Keratinocyte (primary cell): ENCODE measurements at regions not wholly inside any gene's neighbourhood (a gene's known extent, or its start where the extent isn't known, plus 50 kb on each side); places are given as distances from the start of the nearest gene placed in this dataset.

ENCODE experiments used
- DNase-seq: peaks from one replicate; pipeline ENCODE4 v3.0.0-alpha.2; 2011; ENCODE audit warnings: low read depth, missing footprints, low spot score
- FAIRE-seq: peaks from 2 replicates; lab custom pipeline; 2011; peaks lifted over from hg19 to GRCh38; lab: Jason Lieb, UNC
- H2AFZ ChIP-seq: 2 replicates; pipeline ENCODE4 v1.6.0; 2012; ENCODE audit warnings: low read length, control low read depth, inconsistent platforms; ENCODE audit not compliant: control insufficient read depth
- H3K27ac ChIP-seq: 2 replicates; pipeline ENCODE4 v1.5.1; 2011; ENCODE audit warnings: low read length; ENCODE audit not compliant: control insufficient read depth, insufficient read depth
- H3K27me3 ChIP-seq: 3 replicates; pipeline ENCODE4 v1.6.0; 2011; ENCODE audit warnings: low read length; ENCODE audit not compliant: control insufficient read depth, insufficient read depth; ENCODE audit errors: extremely low read depth
- H3K36me3 ChIP-seq, 2 experiments: 2 replicates in 1 of 2; 3 replicates in 1 of 2; pipeline ENCODE4 v1.5.1; 2011; ENCODE audit warnings: low read length in 2 of 2, mild to moderate bottlenecking in 1 of 2; ENCODE audit not compliant: control insufficient read depth in 2 of 2, insufficient read depth in 2 of 2; ENCODE audit errors: extremely low read depth in 1 of 2
- H3K4me1 ChIP-seq: 3 replicates; pipeline ENCODE4 v1.5.1; 2011; ENCODE audit warnings: low read length; ENCODE audit not compliant: control insufficient read depth, insufficient read depth; ENCODE audit errors: extremely low read depth
- H3K4me2 ChIP-seq: 3 replicates; pipeline ENCODE4 v1.6.0; 2011; ENCODE audit warnings: low read depth, low read length; ENCODE audit not compliant: control insufficient read depth, insufficient read depth; ENCODE audit errors: extremely low read depth
- H3K4me3 ChIP-seq, 3 experiments: fragments of 200-600 bp in 1 of 3; sonication (generic) in 1 of 3; 2 replicates in 2 of 3; 3 replicates in 1 of 3; pipeline ENCODE4 v1.5.1; 2011 to 2016; ENCODE audit warnings: low read length in 3 of 3, mild to moderate bottlenecking in 3 of 3, control low read depth in 2 of 3, inconsistent platforms in 1 of 3, low read depth in 1 of 3, mixed read lengths in 1 of 3, mixed run types in 1 of 3, moderate library complexity in 1 of 3; ENCODE audit not compliant: control insufficient read depth in 2 of 3, insufficient read depth in 2 of 3; ENCODE audit errors: extremely low read depth in 1 of 3
- H3K79me2 ChIP-seq: 2 replicates; pipeline ENCODE4 v1.6.0; 2012; ENCODE audit warnings: low read length; ENCODE audit not compliant: control insufficient read depth, insufficient read depth
- H3K9ac ChIP-seq: 3 replicates; pipeline ENCODE4 v1.6.0; 2011; ENCODE audit warnings: low read length; ENCODE audit not compliant: control insufficient read depth, insufficient read depth; ENCODE audit errors: extremely low read depth
- H3K9me1 ChIP-seq: 3 replicates; pipeline ENCODE4 v1.6.0; 2011; ENCODE audit warnings: low read length; ENCODE audit not compliant: control insufficient read depth, insufficient read depth; ENCODE audit errors: extremely low read depth
- H3K9me3 ChIP-seq: 2 replicates; pipeline ENCODE4 v1.5.1; 2012; ENCODE audit warnings: low read depth, low read length; ENCODE audit not compliant: control insufficient read depth
- H4K20me1 ChIP-seq: 3 replicates; pipeline ENCODE4 v1.6.0; 2011; ENCODE audit warnings: low read length; ENCODE audit not compliant: control insufficient read depth, insufficient read depth; ENCODE audit errors: extremely low read depth
- CTCF ChIP-seq, 3 experiments: IDR thresholded peaks in 1 of 3; conservative IDR thresholded peaks in 1 of 3; optimal IDR thresholded peaks in 1 of 3; 2 replicates in 2 of 3; 3 replicates in 1 of 3; pipeline versions ENCODE3 to v1.5.1; 2011; ENCODE audit warnings: low read length in 3 of 3, mild to moderate bottlenecking in 3 of 3, moderate library complexity in 2 of 3, control low read depth in 1 of 3, inconsistent platforms in 1 of 3; ENCODE audit not compliant: insufficient read depth in 2 of 3; ENCODE audit errors: extremely low read depth in 1 of 3
- EZH2 ChIP-seq: IDR thresholded peaks from one replicate; pipeline ENCODE4 v1.6.1; 2012; ENCODE audit warnings: inconsistent platforms, mild to moderate bottlenecking, low read length, moderate library complexity
- dilution Hi-C: fragments of 300-500 bp; cut with MboI; formaldehyde crosslinking; loops from one replicate; pipeline ENCODE4 v1.7.0; 2020; ENCODE audit warnings: low sequenced_read_pairs; ENCODE audit not compliant: extremely low pct_ligation_motif_present

DNA sequence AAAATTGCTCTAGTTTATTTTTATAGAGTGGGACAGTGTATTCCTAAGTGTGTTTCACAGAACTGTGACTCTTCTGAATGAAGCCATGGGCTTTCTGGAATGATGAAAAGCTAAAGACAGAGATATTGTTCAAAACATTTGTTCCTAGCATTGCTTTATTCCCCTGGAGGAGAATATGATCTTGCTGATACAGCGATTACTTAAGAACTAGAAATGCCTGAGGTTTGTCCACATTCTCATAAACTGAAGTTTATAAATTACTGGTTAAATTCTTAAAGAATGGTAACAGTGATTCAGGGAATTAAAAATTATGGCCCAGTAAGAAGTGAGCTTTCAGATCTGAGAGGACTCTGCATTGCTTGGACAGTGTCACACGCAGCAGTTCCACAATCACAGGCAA is 690.3 kb downstream of the FAM181B start:
- dilution Hi-C loops, result no loop called here
- no peak for DNase-seq

GRCh38 chr11:82041764-82042163 is 691.9 kb downstream of the FAM181B start:
- no peak for FAIRE-seq
- Histone ChIP-seq H3K4me3 (no peak overlapping the region), H3K9me3 (no peaks in the 10 kb centered on the region), H3K9me1 (no peaks in the 10 kb centered on the region), H3K9ac (no peak overlapping the region), H4K20me1 (no peaks in the 10 kb centered on the region), H2AFZ (no peak overlapping the region), H3K4me2 (no peak overlapping the region), H3K36me3 (no peaks in the 10 kb centered on the region), H3K27ac (no peak overlapping the region), H3K79me2 (no peaks in the 10 kb centered on the region), H3K4me1 (no peaks in the 10 kb centered on the region), H3K27me3 (no peaks in the 10 kb centered on the region)
- dilution Hi-C loops, result no loop called here
- DNase-seq, result no peak
- TF ChIP-seq EZH2, result no peak
- no peak for TF ChIP-seq CTCF (optimal IDR thresholded peaks at IDR 0.05 in 1 of 3, IDR thresholded peaks at IDR 0.05 in 1 of 3, conservative IDR thresholded peaks at IDR 0.05 in 1 of 3; ENCODE audit: extremely low read depth in 1 of 3, insufficient read depth in 2 of 3, low read length in 3 of 3)

More for the DNA sequence above, 690.3 kb downstream of the FAM181B start:
- Histone ChIP-seq H2AFZ (no peak overlapping the region), H3K4me1 (no peaks in the 10 kb centered on the region), H3K4me2 (no peak overlapping the region), H3K9me1 (no peaks in the 10 kb centered on the region), H3K27ac (no peak overlapping the region), H3K79me2 (no peaks in the 10 kb centered on the region), H4K20me1 (no peaks in the 10 kb centered on the region), H3K36me3 (no peaks in the 10 kb centered on the region), H3K27me3 (no peaks in the 10 kb centered on the region), H3K9ac (no peak overlapping the region), H3K4me3 (no peak overlapping the region), H3K9me3 (no peaks in the 10 kb centered on the region)
- FAIRE-seq, result no peak
- no peak for TF ChIP-seq CTCF (optimal IDR thresholded peaks at IDR 0.05 in 1 of 3, IDR thresholded peaks at IDR 0.05 in 1 of 3, conservative IDR thresholded peaks at IDR 0.05 in 1 of 3; ENCODE audit: extremely low read depth in 1 of 3, insufficient read depth in 2 of 3, low read length in 3 of 3)
- TF ChIP-seq EZH2, result no peak
